Keratinocyte (primary cell): ENCODE measurements at regions not wholly inside any gene's neighbourhood (a gene's known extent, or its start where the extent isn't known, plus 50 kb on each side); places are given as distances from the start of the nearest gene placed in this dataset.

Experiments used
- DNase-seq: peaks from one replicate; pipeline ENCODE4 v3.0.0-alpha.2; 2011; ENCODE audit warnings: low read depth, missing footprints, low spot score
- FAIRE-seq: peaks from 2 replicates; lab custom pipeline; 2011; peaks lifted over from hg19 to GRCh38; lab: Jason Lieb, UNC
- H2AFZ ChIP-seq: 2 replicates; pipeline ENCODE4 v1.6.0; 2012; ENCODE audit warnings: low read length, control low read depth, inconsistent platforms; ENCODE audit not compliant: control insufficient read depth
- H3K27ac ChIP-seq: 2 replicates; pipeline ENCODE4 v1.5.1; 2011; ENCODE audit warnings: low read length; ENCODE audit not compliant: control insufficient read depth, insufficient read depth
- H3K27me3 ChIP-seq: 3 replicates; pipeline ENCODE4 v1.6.0; 2011; ENCODE audit warnings: low read length; ENCODE audit not compliant: control insufficient read depth, insufficient read depth; ENCODE audit errors: extremely low read depth
- H3K36me3 ChIP-seq, 2 experiments: 2 replicates in 1 of 2; 3 replicates in 1 of 2; pipeline ENCODE4 v1.5.1; 2011; ENCODE audit warnings: low read length in 2 of 2, mild to moderate bottlenecking in 1 of 2; ENCODE audit not compliant: control insufficient read depth in 2 of 2, insufficient read depth in 2 of 2; ENCODE audit errors: extremely low read depth in 1 of 2
- H3K4me1 ChIP-seq: 3 replicates; pipeline ENCODE4 v1.5.1; 2011; ENCODE audit warnings: low read length; ENCODE audit not compliant: control insufficient read depth, insufficient read depth; ENCODE audit errors: extremely low read depth
- H3K4me2 ChIP-seq: 3 replicates; pipeline ENCODE4 v1.6.0; 2011; ENCODE audit warnings: low read depth, low read length; ENCODE audit not compliant: control insufficient read depth, insufficient read depth; ENCODE audit errors: extremely low read depth
- H3K4me3 ChIP-seq, 3 experiments: fragments of 200-600 bp in 1 of 3; sonication (generic) in 1 of 3; 2 replicates in 2 of 3; 3 replicates in 1 of 3; pipeline ENCODE4 v1.5.1; 2011 to 2016; ENCODE audit warnings: low read length in 3 of 3, mild to moderate bottlenecking in 3 of 3, control low read depth in 2 of 3, inconsistent platforms in 1 of 3, low read depth in 1 of 3, mixed read lengths in 1 of 3, mixed run types in 1 of 3, moderate library complexity in 1 of 3; ENCODE audit not compliant: control insufficient read depth in 2 of 3, insufficient read depth in 2 of 3; ENCODE audit errors: extremely low read depth in 1 of 3
- H3K79me2 ChIP-seq: 2 replicates; pipeline ENCODE4 v1.6.0; 2012; ENCODE audit warnings: low read length; ENCODE audit not compliant: control insufficient read depth, insufficient read depth
- H3K9ac ChIP-seq: 3 replicates; pipeline ENCODE4 v1.6.0; 2011; ENCODE audit warnings: low read length; ENCODE audit not compliant: control insufficient read depth, insufficient read depth; ENCODE audit errors: extremely low read depth
- H3K9me1 ChIP-seq: 3 replicates; pipeline ENCODE4 v1.6.0; 2011; ENCODE audit warnings: low read length; ENCODE audit not compliant: control insufficient read depth, insufficient read depth; ENCODE audit errors: extremely low read depth
- H3K9me3 ChIP-seq: 2 replicates; pipeline ENCODE4 v1.5.1; 2012; ENCODE audit warnings: low read depth, low read length; ENCODE audit not compliant: control insufficient read depth
- H4K20me1 ChIP-seq: 3 replicates; pipeline ENCODE4 v1.6.0; 2011; ENCODE audit warnings: low read length; ENCODE audit not compliant: control insufficient read depth, insufficient read depth; ENCODE audit errors: extremely low read depth
- EZH2 ChIP-seq: IDR thresholded peaks from one replicate; pipeline ENCODE4 v1.6.1; 2012; ENCODE audit warnings: inconsistent platforms, mild to moderate bottlenecking, low read length, moderate library complexity
- dilution Hi-C: fragments of 300-500 bp; cut with MboI; formaldehyde crosslinking; loops from one replicate; pipeline ENCODE4 v1.7.0; 2020; ENCODE audit warnings: low sequenced_read_pairs; ENCODE audit not compliant: extremely low pct_ligation_motif_present
- TF ChIP-seq, protein P1 (sequence below), 3 experiments: IDR thresholded peaks in 1 of 3; conservative IDR thresholded peaks in 1 of 3; optimal IDR thresholded peaks in 1 of 3; 2 replicates in 2 of 3; 3 replicates in 1 of 3; pipeline versions ENCODE3 to v1.5.1; 2011; ENCODE audit warnings: low read length in 3 of 3, mild to moderate bottlenecking in 3 of 3, moderate library complexity in 2 of 3, control low read depth in 1 of 3, inconsistent platforms in 1 of 3; ENCODE audit not compliant: insufficient read depth in 2 of 3; ENCODE audit errors: extremely low read depth in 1 of 3

DNA sequence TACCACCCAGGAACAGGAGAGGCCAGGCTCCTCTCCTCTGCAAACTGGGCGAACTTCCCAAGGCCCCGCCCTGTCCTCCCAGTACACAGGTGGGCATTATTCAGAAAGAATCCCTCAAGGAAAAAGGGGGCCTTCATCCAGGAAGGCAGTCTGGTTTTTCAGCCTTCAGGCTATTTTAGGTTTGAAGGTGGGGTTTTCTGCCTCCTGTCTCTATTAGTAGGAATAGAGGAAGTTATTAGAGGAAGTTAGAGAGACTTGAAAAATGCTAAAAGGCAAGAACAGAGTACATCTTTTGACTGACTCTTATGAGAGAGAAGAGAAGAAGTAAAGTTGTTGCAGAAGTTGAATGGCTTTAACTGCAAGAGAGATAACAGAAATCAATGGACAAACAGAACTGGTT lies 250.9 kb upstream of the SORCS1 start:
- DNase-seq (no peak), FAIRE-seq (no peak)
- Histone ChIP-seq H3K9me1 (no peaks in the 10 kb centered on the region), H3K9ac (no peak overlapping the region), H3K36me3 (no peaks in the 10 kb centered on the region), H3K4me2 (no peak overlapping the region), H3K27ac (no peak overlapping the region), H3K79me2 (no peaks in the 10 kb centered on the region), H3K4me1 (no peaks in the 10 kb centered on the region), H4K20me1 (no peaks in the 10 kb centered on the region), H2AFZ (no peak overlapping the region), H3K4me3 (no peak overlapping the region), H3K27me3 (no peaks in the 10 kb centered on the region), H3K9me3 (no peaks in the 10 kb centered on the region)
- dilution Hi-C loops = no loop called here
- TF ChIP-seq EZH2 = no peak
- TF ChIP-seq, protein P1, sequence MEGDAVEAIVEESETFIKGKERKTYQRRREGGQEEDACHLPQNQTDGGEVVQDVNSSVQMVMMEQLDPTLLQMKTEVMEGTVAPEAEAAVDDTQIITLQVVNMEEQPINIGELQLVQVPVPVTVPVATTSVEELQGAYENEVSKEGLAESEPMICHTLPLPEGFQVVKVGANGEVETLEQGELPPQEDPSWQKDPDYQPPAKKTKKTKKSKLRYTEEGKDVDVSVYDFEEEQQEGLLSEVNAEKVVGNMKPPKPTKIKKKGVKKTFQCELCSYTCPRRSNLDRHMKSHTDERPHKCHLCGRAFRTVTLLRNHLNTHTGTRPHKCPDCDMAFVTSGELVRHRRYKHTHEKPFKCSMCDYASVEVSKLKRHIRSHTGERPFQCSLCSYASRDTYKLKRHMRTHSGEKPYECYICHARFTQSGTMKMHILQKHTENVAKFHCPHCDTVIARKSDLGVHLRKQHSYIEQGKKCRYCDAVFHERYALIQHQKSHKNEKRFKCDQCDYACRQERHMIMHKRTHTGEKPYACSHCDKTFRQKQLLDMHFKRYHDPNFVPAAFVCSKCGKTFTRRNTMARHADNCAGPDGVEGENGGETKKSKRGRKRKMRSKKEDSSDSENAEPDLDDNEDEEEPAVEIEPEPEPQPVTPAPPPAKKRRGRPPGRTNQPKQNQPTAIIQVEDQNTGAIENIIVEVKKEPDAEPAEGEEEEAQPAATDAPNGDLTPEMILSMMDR (optimal IDR thresholded peaks at IDR 0.05 in 1 of 3, IDR thresholded peaks at IDR 0.05 in 1 of 3, conservative IDR thresholded peaks at IDR 0.05 in 1 of 3; ENCODE audit: extremely low read depth in 1 of 3, insufficient read depth in 2 of 3, low read length in 3 of 3) = no peak

DNA sequence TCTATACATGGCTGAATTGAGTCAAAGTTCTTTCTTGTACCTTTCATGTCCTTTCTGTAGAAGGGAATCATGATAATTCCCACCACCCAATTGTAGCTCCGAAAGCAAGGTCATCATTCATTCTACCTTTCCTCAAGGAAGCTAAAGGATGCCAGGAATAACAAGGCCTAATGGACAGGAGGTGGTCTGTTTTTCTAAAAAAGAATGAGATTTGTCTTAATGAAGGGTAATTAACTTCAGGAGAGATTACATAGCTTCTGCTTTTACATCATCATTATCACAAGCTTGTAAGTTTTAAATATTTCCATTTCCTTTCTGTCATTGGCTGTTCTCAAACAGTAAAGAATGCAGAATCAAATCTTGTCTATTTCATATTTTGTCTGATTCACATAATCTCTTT lies 249.5 kb upstream of the SORCS1 start:
- Histone ChIP-seq H4K20me1 (no peaks in the 10 kb centered on the region), H2AFZ (no peak overlapping the region), H3K79me2 (no peaks in the 10 kb centered on the region), H3K36me3 (no peaks in the 10 kb centered on the region), H3K9me3 (no peaks in the 10 kb centered on the region), H3K27ac (no peak overlapping the region), H3K9ac (no peak overlapping the region), H3K9me1 (no peaks in the 10 kb centered on the region), H3K4me3 (no peak overlapping the region), H3K27me3 (no peaks in the 10 kb centered on the region), H3K4me1 (no peaks in the 10 kb centered on the region), H3K4me2 (no peak overlapping the region)
- DNase-seq = no peak
- TF ChIP-seq, protein P1 (optimal IDR thresholded peaks at IDR 0.05 in 1 of 3, IDR thresholded peaks at IDR 0.05 in 1 of 3, conservative IDR thresholded peaks at IDR 0.05 in 1 of 3; ENCODE audit: extremely low read depth in 1 of 3, insufficient read depth in 2 of 3, low read length in 3 of 3) = no peak
- no peak for TF ChIP-seq EZH2
- dilution Hi-C loops = no loop called here
- FAIRE-seq = no peak
